Mesendoderm (in vitro differentiated cells): ENCODE measurements at regions not wholly inside any gene's neighbourhood (a gene's known extent, or its start where the extent isn't known, plus 50 kb on each side); places are given as distances from the start of the nearest gene placed in this dataset.
A peak's percentile ranks its signal among the peaks of the same experiment; 100 is the strongest.

Experiments used
- DNase-seq: peaks from one replicate; pipeline ENCODE4 v3.0.0; 2013
- H2AK5ac ChIP-seq: 2 replicates; pipeline ENCODE4 v1.6.1; 2013; ENCODE audit warnings: low read length, inconsistent platforms
- H2BK120ac ChIP-seq: 2 replicates; pipeline ENCODE4 v1.6.1; 2013; ENCODE audit warnings: low read depth, mild to moderate bottlenecking, low read length, moderate library complexity, mixed read lengths
- H2BK15ac ChIP-seq: replicated peaks from 2 replicates; pipeline ENCODE4 v1.6.1; 2013; ENCODE audit warnings: low read depth, mild to moderate bottlenecking, moderate library complexity
- H2BK5ac ChIP-seq: 2 replicates; pipeline ENCODE4 v1.6.1; 2013; ENCODE audit warnings: low read length, inconsistent platforms
- H3K18ac ChIP-seq: 2 replicates; pipeline ENCODE4 v1.6.1; 2013; ENCODE audit warnings: mild to moderate bottlenecking, low read length, mixed read lengths
- H3K23ac ChIP-seq: one replicate; pipeline ENCODE4 v1.6.1; 2013; ENCODE audit warnings: low read length
- H3K27ac ChIP-seq: 2 replicates; pipeline ENCODE4 v1.5.1; 2013; ENCODE audit warnings: low read depth, mild to moderate bottlenecking, inconsistent platforms, low read length, moderate library complexity
- H3K27me3 ChIP-seq: 2 replicates; pipeline ENCODE4 v1.6.1; 2013; ENCODE audit warnings: low read length, control low read depth, mild to moderate bottlenecking, inconsistent platforms; ENCODE audit not compliant: insufficient read depth, poor library complexity
- H3K36me3 ChIP-seq: 2 replicates; pipeline ENCODE4 v1.6.1; 2013; ENCODE audit warnings: low read length, inconsistent platforms; ENCODE audit not compliant: control insufficient read depth, insufficient read depth
- H3K4ac ChIP-seq: one replicate; pipeline ENCODE4 v1.6.1; 2013; ENCODE audit warnings: low read depth, mild to moderate bottlenecking, low read length, moderate library complexity
- H3K4me1 ChIP-seq: 2 replicates; pipeline ENCODE4 v1.6.1; 2013; ENCODE audit warnings: low read depth, low read length, inconsistent platforms; ENCODE audit not compliant: control insufficient read depth
- H3K4me2 ChIP-seq: 2 replicates; pipeline ENCODE4 v1.6.1; 2013; ENCODE audit warnings: low read length
- H3K4me3 ChIP-seq: 2 replicates; pipeline ENCODE4 v1.5.1; 2013; ENCODE audit warnings: mild to moderate bottlenecking, low read length
- H3K56ac ChIP-seq: one replicate; pipeline ENCODE4 v1.6.1; 2013; ENCODE audit warnings: low read length
- H3K79me1 ChIP-seq: 2 replicates; pipeline ENCODE4 v1.6.1; 2013; ENCODE audit warnings: low read length, inconsistent platforms
- H3K79me2 ChIP-seq: 2 replicates; pipeline ENCODE4 v1.6.1; 2013; ENCODE audit warnings: mild to moderate bottlenecking, low read length; ENCODE audit not compliant: control insufficient read depth, insufficient read depth
- H3K9ac ChIP-seq: 2 replicates; pipeline ENCODE4 v1.6.1; 2013; ENCODE audit warnings: low read length, inconsistent platforms
- H4K5ac ChIP-seq: one replicate; pipeline ENCODE4 v1.6.1; 2013; ENCODE audit warnings: low read length
- H4K8ac ChIP-seq: one replicate; pipeline ENCODE4 v1.6.1; 2013; ENCODE audit warnings: low read depth, mild to moderate bottlenecking, control low read depth, low read length, moderate library complexity
- WGBS: extraction: QIAGEN DNeasy Blood & Tissue Kit; methylation state at CpG from one replicate; pipeline ENCODE4 v1.1.7; 2013; ENCODE audit warnings: low lambda C conversion rate, missing lambda C conversion rate; ENCODE audit not compliant: insufficient coverage; ENCODE audit errors: extremely low coverage; 5-methylcytosine and 5-hydroxymethylcytosine counted together

DNA sequence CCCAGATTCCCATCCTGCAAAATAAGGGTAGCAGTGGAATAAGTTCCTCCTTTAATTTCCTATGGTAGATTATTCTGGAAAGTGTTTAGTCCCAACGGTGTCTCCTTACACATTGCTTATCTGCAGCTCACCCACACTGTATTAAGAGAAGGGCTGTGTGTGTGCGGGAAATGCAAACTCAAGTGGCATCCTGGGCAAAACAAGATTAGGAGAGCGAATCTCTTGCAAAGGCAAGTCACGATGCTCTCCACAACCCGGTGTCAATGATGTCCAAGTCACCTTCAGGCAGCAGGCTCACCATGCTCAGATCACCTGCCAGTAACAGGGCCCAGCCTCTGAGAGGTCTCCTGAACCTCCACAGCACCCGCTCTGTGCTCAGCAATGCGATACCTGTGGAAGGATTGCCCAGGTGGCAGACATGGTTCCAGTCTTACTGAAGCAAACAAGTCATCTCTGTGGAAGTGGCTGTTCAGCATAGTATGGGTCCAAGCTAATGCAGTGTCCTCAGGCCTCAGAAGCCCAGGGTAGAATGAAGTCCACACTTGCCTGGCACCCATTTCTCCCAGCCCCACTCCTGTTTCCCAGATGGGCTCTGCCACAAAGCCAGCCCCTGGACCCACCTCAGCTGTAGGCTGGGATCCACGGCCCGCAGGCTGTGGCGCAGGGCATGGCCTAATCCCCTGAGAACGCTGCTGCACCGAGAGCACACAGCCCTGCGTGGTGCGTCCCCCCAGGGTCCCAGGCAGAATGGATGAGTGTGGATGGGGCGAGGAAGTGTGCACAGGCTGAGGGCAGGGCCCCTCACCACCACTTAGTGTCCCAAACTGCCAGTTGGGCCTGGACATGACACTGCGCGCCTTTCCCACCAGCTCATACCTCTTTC, 101.2 kb downstream of the PXDC1 start:
- no peak overlapping the region for H3K4me3 ChIP-seq
- WGBS: no CpG with 5 or more reads among the region's 17 CpGs
- no peak overlapping the region for H3K56ac ChIP-seq
- no peaks in the 10 kb centered on the region for H3K4me1 ChIP-seq
- H3K79me2 ChIP-seq: no peaks in the 10 kb centered on the region
- DNase-seq: no peak
- H3K4me2 ChIP-seq: no peak overlapping the region
- no peak overlapping the region for H3K18ac ChIP-seq
- H3K4ac ChIP-seq: no peak overlapping the region
- H3K27ac ChIP-seq: no peak overlapping the region
- no peak overlapping the region for H2BK5ac ChIP-seq
- H4K8ac ChIP-seq: no peak overlapping the region
- no peak overlapping the region for H2BK15ac ChIP-seq
- no peaks in the 10 kb centered on the region for H3K27me3 ChIP-seq
- no peak overlapping the region for H2AK5ac ChIP-seq
- H2BK120ac ChIP-seq: no peak overlapping the region
- H3K79me1 ChIP-seq: no peaks in the 10 kb centered on the region
- H4K5ac ChIP-seq: no peak overlapping the region
- H3K9ac ChIP-seq: no peak overlapping the region
- H3K23ac ChIP-seq: no peak overlapping the region
- no peaks in the 10 kb centered on the region for H3K36me3 ChIP-seq

DNA sequence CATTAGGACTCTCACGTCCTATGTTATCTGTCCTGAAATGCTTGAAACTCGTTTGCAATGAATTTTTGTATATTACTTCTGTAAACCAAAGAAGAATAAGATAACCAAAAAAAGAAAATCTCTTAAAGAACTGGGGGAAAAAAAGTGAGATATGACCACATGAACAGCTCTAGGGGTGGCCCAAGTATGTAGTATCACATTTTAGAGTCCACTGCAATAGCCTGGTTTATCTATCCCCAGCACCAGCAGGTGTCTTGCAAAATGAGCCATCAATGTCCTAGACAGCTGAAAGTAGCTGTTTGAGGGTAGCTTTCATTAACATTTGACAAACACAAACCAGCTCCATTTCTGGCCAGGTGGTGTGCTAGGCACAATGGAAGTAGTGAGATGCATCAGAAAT, 102.8 kb downstream of the PXDC1 start:
- no peaks in the 10 kb centered on the region for H3K27me3 ChIP-seq
- H3K4ac ChIP-seq: no peak overlapping the region
- H3K27ac ChIP-seq: no peak overlapping the region
- WGBS: no CpG with 5 or more reads among the region's 2 CpGs
- no peak overlapping the region for H3K56ac ChIP-seq
- H3K4me3 ChIP-seq: no peak overlapping the region
- H3K23ac ChIP-seq: no peak overlapping the region
- no peak overlapping the region for H2AK5ac ChIP-seq
- no peak overlapping the region for H2BK5ac ChIP-seq
- no peaks in the 10 kb centered on the region for H3K79me1 ChIP-seq
- no peaks in the 10 kb centered on the region for H3K4me1 ChIP-seq
- no peak overlapping the region for H4K5ac ChIP-seq
- H4K8ac ChIP-seq: no peak overlapping the region
- H2BK15ac ChIP-seq: no peak overlapping the region
- H3K36me3 ChIP-seq: no peaks in the 10 kb centered on the region
- DNase-seq: no peak
- H3K9ac ChIP-seq: no peak overlapping the region
- H3K4me2 ChIP-seq: no peak overlapping the region
- H3K18ac ChIP-seq: no peak overlapping the region
- no peak overlapping the region for H2BK120ac ChIP-seq
- H3K79me2 ChIP-seq: no peaks in the 10 kb centered on the region

DNA sequence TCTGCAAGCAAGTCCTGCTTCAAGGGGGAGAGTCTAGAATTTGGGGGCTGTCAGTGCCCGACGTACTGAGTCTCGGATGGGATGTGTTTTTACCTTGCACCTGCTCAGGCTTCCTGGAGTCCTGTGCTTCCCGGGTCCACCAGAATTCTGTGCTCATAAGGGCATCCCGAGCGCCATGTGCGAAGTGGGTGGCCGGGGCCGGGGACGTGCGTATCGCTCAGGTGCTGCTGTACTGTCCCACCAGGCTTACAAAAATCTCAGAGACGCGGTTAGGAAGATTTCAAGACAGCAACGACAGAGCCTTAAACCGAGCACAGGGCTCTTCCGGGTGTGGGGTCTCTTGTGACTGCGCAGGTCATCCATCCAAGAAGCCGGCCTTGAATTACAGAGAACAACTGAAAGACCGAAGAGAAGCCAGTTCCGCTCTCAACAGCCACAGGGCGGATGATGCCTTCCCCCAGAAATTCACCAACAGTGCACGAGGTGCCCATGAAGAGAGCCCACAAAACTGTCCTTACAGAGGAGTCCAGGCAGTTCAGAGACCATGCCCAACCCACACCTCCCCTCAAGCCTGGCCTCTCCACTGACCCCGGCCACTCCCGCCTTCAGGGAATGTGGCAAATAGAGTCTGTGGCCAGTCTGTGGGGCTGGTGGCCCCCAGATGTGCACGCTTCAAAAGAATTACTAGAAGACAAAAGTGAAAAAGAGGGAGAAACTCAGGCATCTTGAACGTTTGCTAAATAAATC, 104.7 kb downstream of the PXDC1 start:
- WGBS: no CpG with 5 or more reads among the region's 27 CpGs
- no peak overlapping the region for H3K18ac ChIP-seq
- no peak overlapping the region for H2BK120ac ChIP-seq
- DNase-seq: no peak
- no peaks in the 10 kb centered on the region for H3K27me3 ChIP-seq
- H4K5ac ChIP-seq: no peak overlapping the region
- no peak overlapping the region for H3K23ac ChIP-seq
- H3K79me2 ChIP-seq: no peaks in the 10 kb centered on the region
- no peak overlapping the region for H4K8ac ChIP-seq
- no peak overlapping the region for H2BK5ac ChIP-seq
- H3K36me3 ChIP-seq: no peaks in the 10 kb centered on the region
- H3K27ac ChIP-seq: no peak overlapping the region
- no peak overlapping the region for H3K56ac ChIP-seq
- H3K4me2 ChIP-seq: no peak overlapping the region
- no peak overlapping the region for H3K4ac ChIP-seq
- no peaks in the 10 kb centered on the region for H3K79me1 ChIP-seq
- no peak overlapping the region for H2AK5ac ChIP-seq
- no peak overlapping the region for H2BK15ac ChIP-seq
- no peak overlapping the region for H3K4me3 ChIP-seq
- H3K4me1 ChIP-seq: no peaks in the 10 kb centered on the region
- no peak overlapping the region for H3K9ac ChIP-seq

DNA sequence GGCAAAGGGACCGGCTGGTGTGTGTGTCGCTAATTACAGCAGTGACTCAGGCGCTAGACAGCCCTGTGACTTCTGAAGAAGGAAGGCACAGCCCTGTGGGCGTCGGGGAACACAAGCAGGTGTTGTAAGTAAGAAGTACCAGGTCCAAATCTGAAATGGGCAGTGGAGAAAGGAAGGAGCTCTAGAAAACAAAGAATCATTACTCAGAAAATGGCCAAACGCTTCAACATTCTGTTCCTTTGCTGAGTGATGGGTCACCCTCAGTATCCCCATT, 106.8 kb downstream of the PXDC1 start:
- H3K9ac ChIP-seq: no peak overlapping the region
- no peak overlapping the region for H2AK5ac ChIP-seq
- H2BK5ac ChIP-seq: no peak overlapping the region
- no peaks in the 10 kb centered on the region for H3K79me1 ChIP-seq
- H3K56ac ChIP-seq: no peak overlapping the region
- no peaks in the 10 kb centered on the region for H3K27me3 ChIP-seq
- no peak overlapping the region for H3K4me3 ChIP-seq
- H4K5ac ChIP-seq: no peak overlapping the region
- no peak overlapping the region for H3K27ac ChIP-seq
- no peaks in the 10 kb centered on the region for H3K36me3 ChIP-seq
- H2BK15ac ChIP-seq: no peak overlapping the region
- H3K23ac ChIP-seq: no peak overlapping the region
- no peak overlapping the region for H3K18ac ChIP-seq
- H3K79me2 ChIP-seq: no peaks in the 10 kb centered on the region
- no peak overlapping the region for H2BK120ac ChIP-seq
- H3K4me2 ChIP-seq: no peak overlapping the region
- H4K8ac ChIP-seq: no peak overlapping the region
- no peaks in the 10 kb centered on the region for H3K4me1 ChIP-seq
- no CpG with 5 or more reads among the region's 6 CpGs for WGBS
- DNase-seq: peak; percentile 32
- no peak overlapping the region for H3K4ac ChIP-seq

DNA sequence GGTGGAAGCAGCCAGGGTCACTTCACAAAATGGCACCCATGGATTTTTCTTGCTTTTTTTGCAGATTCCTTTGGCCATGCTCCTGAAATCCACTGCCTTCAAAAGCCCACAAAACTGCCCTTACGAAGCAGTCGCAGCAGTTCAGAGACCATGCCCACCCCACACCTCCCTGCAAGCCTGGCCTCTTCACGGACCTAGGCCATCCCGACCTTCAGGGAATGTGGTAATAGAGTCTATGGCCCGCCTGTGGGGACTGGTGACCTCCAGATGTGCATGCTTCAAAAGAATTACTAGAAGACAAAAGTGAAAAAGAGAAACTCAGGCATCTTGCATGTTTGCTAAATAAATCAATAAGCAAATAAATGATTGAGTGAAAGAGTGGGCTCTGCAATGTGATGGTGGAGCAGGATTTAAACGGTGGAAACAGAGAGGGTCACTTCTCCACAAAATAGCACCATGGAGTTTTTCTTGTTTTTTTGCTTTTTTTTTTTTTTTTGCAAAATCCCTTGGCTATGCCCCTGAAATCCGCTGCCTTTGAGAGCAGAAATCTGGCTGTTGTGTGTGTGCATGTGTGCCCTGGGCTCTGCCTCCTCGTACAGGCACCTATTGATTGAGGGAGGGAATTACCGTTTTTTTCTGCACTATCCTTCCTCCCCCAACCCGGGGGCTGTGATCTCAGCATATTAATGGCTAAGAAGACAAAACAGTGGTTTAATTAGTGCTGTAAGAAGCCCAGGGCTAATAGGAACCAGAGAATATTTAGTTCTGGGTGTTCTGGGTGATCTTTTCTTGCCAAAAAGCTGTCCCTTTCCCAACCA, 107.4 kb downstream of the PXDC1 start:
- Histone ChIP-seq H2BK5ac (no peak overlapping the region), H3K79me1 (no peaks in the 10 kb centered on the region), H2BK120ac (no peak overlapping the region), H3K4ac (no peak overlapping the region), H3K4me1 (no peaks in the 10 kb centered on the region), H3K9ac (no peak overlapping the region), H3K4me3 (no peak overlapping the region), H2AK5ac (no peak overlapping the region), H3K27ac (no peak overlapping the region), H4K5ac (no peak overlapping the region), H3K79me2 (no peaks in the 10 kb centered on the region), H2BK15ac (no peak overlapping the region), H3K27me3 (no peaks in the 10 kb centered on the region), H3K56ac (no peak overlapping the region), H3K23ac (no peak overlapping the region), H3K18ac (no peak overlapping the region), H3K4me2 (no peak overlapping the region), H3K36me3 (no peaks in the 10 kb centered on the region), H4K8ac (no peak overlapping the region)
- no peak for DNase-seq
- WGBS: no CpG with 5 or more reads among the region's 10 CpGs
